ENCODE measurements at regions not wholly inside any gene's neighbourhood (a gene's known extent, or its start where the extent isn't known, plus 50 kb on each side); places are given as distances from the start of the nearest gene placed in this dataset.

- intact Hi-C loops (cut with micrococcal nuclease), result no loop called here
- POLR2A ChIA-PET, result no interaction called here
- no peak overlapping the region for H3K27ac Mint-ChIP-seq
- H3K9ac ChIP-seq (ENCODE audit: low read length), result no peak overlapping the region
- H3K4me1 Mint-ChIP-seq, result no peaks in the 10 kb centered on the region
- no peak overlapping the region for H2AFZ ChIP-seq (ENCODE audit: insufficient read depth, low read depth, low read length, poor library complexity, severe bottlenecking)
- H3K4me3 Mint-ChIP-seq, result no peak overlapping the region
- WGBS (ENCODE audit: insufficient coverage), result 90% methylated on average over 4 of the region's 10 CpGs
- no peaks in the 10 kb centered on the region for H3K9me3 ChIP-seq (ENCODE audit: control extremely low read depth in 1 of 3, control insufficient read depth in 2 of 3, insufficient read depth in 1 of 3, low read length in 2 of 3)
- H4K20me1 ChIP-seq (ENCODE audit: control insufficient read depth, insufficient read depth, low read length, poor library complexity, severe bottlenecking), result no peaks in the 10 kb centered on the region
- TF ChIP-seq EZH2 (IDR thresholded peaks at IDR 0.05; ENCODE audit: borderline replicate concordance, insufficient read depth, low read depth, low read length, poor library complexity, severe bottlenecking), result no peak
- TF ChIP-seq, protein P1, sequence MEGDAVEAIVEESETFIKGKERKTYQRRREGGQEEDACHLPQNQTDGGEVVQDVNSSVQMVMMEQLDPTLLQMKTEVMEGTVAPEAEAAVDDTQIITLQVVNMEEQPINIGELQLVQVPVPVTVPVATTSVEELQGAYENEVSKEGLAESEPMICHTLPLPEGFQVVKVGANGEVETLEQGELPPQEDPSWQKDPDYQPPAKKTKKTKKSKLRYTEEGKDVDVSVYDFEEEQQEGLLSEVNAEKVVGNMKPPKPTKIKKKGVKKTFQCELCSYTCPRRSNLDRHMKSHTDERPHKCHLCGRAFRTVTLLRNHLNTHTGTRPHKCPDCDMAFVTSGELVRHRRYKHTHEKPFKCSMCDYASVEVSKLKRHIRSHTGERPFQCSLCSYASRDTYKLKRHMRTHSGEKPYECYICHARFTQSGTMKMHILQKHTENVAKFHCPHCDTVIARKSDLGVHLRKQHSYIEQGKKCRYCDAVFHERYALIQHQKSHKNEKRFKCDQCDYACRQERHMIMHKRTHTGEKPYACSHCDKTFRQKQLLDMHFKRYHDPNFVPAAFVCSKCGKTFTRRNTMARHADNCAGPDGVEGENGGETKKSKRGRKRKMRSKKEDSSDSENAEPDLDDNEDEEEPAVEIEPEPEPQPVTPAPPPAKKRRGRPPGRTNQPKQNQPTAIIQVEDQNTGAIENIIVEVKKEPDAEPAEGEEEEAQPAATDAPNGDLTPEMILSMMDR (IDR thresholded peaks at IDR 0.05), result no peak
- no peak overlapping the region for H3K4me3 ChIP-seq (ENCODE audit: control extremely low read depth in 1 of 5, extremely low read depth in 1 of 5, insufficient read depth in 1 of 5, low read depth in 2 of 5, low read length in 4 of 5)
- no peak overlapping the region for H3K27ac ChIP-seq (ENCODE audit: low read length in 2 of 2)
- CTCF ChIA-PET, result no interaction called here
- no peak for ATAC-seq (ENCODE audit: low read depth)
- H3K36me3 ChIP-seq (replicated peaks in 1 of 2; ENCODE audit: control extremely low read depth in 1 of 2, control insufficient read depth in 1 of 2, extremely low read depth in 1 of 2, insufficient read depth in 2 of 2, low read length in 1 of 2), result no peaks in the 10 kb centered on the region
- no peaks in the 10 kb centered on the region for H3K4me1 ChIP-seq (ENCODE audit: control insufficient read depth in 2 of 2, insufficient read depth in 2 of 2, low read length in 2 of 2)
- peaks cover 2% of the 10 kb centered on the region for H3K9me3 Mint-ChIP-seq (ENCODE audit: insufficient read depth)
- no peak overlapping the region for H3K4me2 ChIP-seq (replicated peaks; ENCODE audit: low read depth, low read length, poor library complexity, severe bottlenecking)
- no peaks in the 10 kb centered on the region for H3K27me3 ChIP-seq (replicated peaks in 1 of 4; ENCODE audit: control extremely low read depth in 1 of 4, control insufficient read depth in 3 of 4, insufficient read depth in 4 of 4, low read length in 3 of 4)
- DNase-seq, result no peak
- H3K27me3 Mint-ChIP-seq, result no peaks in the 10 kb centered on the region
- no peaks in the 10 kb centered on the region for H3K79me2 ChIP-seq (ENCODE audit: control insufficient read depth, insufficient read depth, low read length)
Measured at GRCh38 chr13:37944081-37944868, 74.7 kb upstream of the TRPC4 start.

DNA sequence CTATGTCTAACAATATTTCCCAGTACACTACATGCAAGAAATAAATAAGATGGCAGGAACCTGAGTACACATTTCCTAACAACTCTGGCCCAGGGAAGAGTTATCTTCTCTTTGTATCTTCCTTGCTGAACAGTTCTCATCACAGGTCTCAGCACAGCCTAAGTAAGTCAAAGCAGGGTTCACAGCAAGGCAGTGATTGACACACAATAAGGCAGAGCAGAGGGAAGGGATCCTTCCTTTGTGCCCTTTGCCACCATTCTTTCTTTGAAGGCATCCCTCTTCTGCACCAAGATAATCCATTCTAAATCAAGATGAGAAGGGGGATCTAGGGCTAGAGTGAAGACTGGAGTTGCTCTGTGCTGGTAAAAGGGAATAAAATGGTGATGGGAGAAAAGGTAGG, 73.4 kb upstream of the TRPC4 start:
- no peak overlapping the region for H3K4me3 ChIP-seq (ENCODE audit: control extremely low read depth in 1 of 5, extremely low read depth in 1 of 5, insufficient read depth in 1 of 5, low read depth in 2 of 5, low read length in 4 of 5)
- H3K4me1 ChIP-seq (ENCODE audit: control insufficient read depth in 2 of 2, insufficient read depth in 2 of 2, low read length in 2 of 2), result no peaks in the 10 kb centered on the region
- no peaks in the 10 kb centered on the region for H3K27me3 ChIP-seq (replicated peaks in 1 of 4; ENCODE audit: control extremely low read depth in 1 of 4, control insufficient read depth in 3 of 4, insufficient read depth in 4 of 4, low read length in 3 of 4)
- ATAC-seq (ENCODE audit: low read depth) (no peak), DNase-seq (no peak)
- no peak overlapping the region for H3K27ac ChIP-seq (ENCODE audit: low read length in 2 of 2)
- H3K4me3 Mint-ChIP-seq, result no peak overlapping the region
- intact Hi-C loops (cut with micrococcal nuclease), result no loop called here
- no peaks in the 10 kb centered on the region for H3K79me2 ChIP-seq (ENCODE audit: control insufficient read depth, insufficient read depth, low read length)
- H3K27ac Mint-ChIP-seq, result no peak overlapping the region
- H3K36me3 ChIP-seq (replicated peaks in 1 of 2; ENCODE audit: control extremely low read depth in 1 of 2, control insufficient read depth in 1 of 2, extremely low read depth in 1 of 2, insufficient read depth in 2 of 2, low read length in 1 of 2), result no peaks in the 10 kb centered on the region
- H3K4me2 ChIP-seq (replicated peaks; ENCODE audit: low read depth, low read length, poor library complexity, severe bottlenecking), result no peak overlapping the region
- CTCF ChIA-PET, result no interaction called here
- no peaks in the 10 kb centered on the region for H3K9me3 Mint-ChIP-seq (ENCODE audit: insufficient read depth)
- POLR2A ChIA-PET, result no interaction called here
- TF ChIP-seq EZH2 (IDR thresholded peaks at IDR 0.05; ENCODE audit: borderline replicate concordance, insufficient read depth, low read depth, low read length, poor library complexity, severe bottlenecking), result no peak
- TF ChIP-seq, protein P1 (IDR thresholded peaks at IDR 0.05), result no peak
- no peaks in the 10 kb centered on the region for H3K9me3 ChIP-seq (ENCODE audit: control extremely low read depth in 1 of 3, control insufficient read depth in 2 of 3, insufficient read depth in 1 of 3, low read length in 2 of 3)
- H3K4me1 Mint-ChIP-seq, result no peaks in the 10 kb centered on the region
- no peaks in the 10 kb centered on the region for H3K27me3 Mint-ChIP-seq
- H3K9ac ChIP-seq (ENCODE audit: low read length), result no peak overlapping the region
- H2AFZ ChIP-seq (ENCODE audit: insufficient read depth, low read depth, low read length, poor library complexity, severe bottlenecking), result no peak overlapping the region
- H4K20me1 ChIP-seq (ENCODE audit: control insufficient read depth, insufficient read depth, low read length, poor library complexity, severe bottlenecking), result no peaks in the 10 kb centered on the region
